H1 (cell line): ENCODE measurements at regions not wholly inside any gene's neighbourhood (a gene's known extent, or its start where the extent isn't known, plus 50 kb on each side); places are given as distances from the start of the nearest gene placed in this dataset.
A peak's percentile ranks its signal among the peaks of the same experiment; 100 is the strongest.

Experiments
- CTCF ChIA-PET: fragments of 300-600 bp; sonication (Branson Sonifier 250); formaldehyde crosslinking; loops from one replicate; lab custom pipeline; 2021; ENCODE audit not compliant: partially characterized antibody; lab: Charles Lee
- POLR2A ChIA-PET: fragments of 300-600 bp; sonication (Branson Sonifier 250); formaldehyde crosslinking; loops from one replicate; lab custom pipeline; 2021; ENCODE audit warnings: inconsistent platforms; ENCODE audit not compliant: partially characterized antibody; lab: Charles Lee
- DNase-seq, 2 experiments: peaks; one replicate each; pipeline versions ENCODE4 v3.0.0 to v3.0.0-alpha.2; 2010 to 2022; ENCODE audit warnings: low spot score in 2 of 2, low read depth in 1 of 2, mixed read lengths in 1 of 2
- FAIRE-seq: peaks from 2 replicates; lab custom pipeline; 2011; peaks lifted over from hg19 to GRCh38; lab: Jason Lieb, UNC
- H2AFZ ChIP-seq: 2 replicates; pipeline ENCODE4 v1.8.1; 2012; ENCODE audit warnings: low read length, inconsistent platforms
- H2AK5ac ChIP-seq: 2 replicates; pipeline ENCODE4 v1.6.1; 2013; ENCODE audit warnings: low read depth, low read length
- H2BK120ac ChIP-seq: replicated peaks from 2 replicates; pipeline ENCODE3; 2013; ENCODE audit warnings: low read depth, low read length, inconsistent platforms
- H2BK12ac ChIP-seq: 2 replicates; pipeline ENCODE4 v1.6.1; 2013; ENCODE audit warnings: low read depth, low read length
- H2BK15ac ChIP-seq: 2 replicates; pipeline ENCODE4 v1.6.1; 2013; ENCODE audit warnings: low read length
- H2BK20ac ChIP-seq: 2 replicates; pipeline ENCODE4 v1.6.1; 2013; ENCODE audit warnings: low read length
- H2BK5ac ChIP-seq: 2 replicates; pipeline ENCODE4 v1.6.1; 2013; ENCODE audit warnings: low read depth, low read length
- H3K14ac ChIP-seq: 2 replicates; pipeline ENCODE4 v1.6.1; 2013; ENCODE audit warnings: inconsistent platforms; ENCODE audit not compliant: insufficient read length
- H3K18ac ChIP-seq: 2 replicates; pipeline ENCODE4 v1.6.1; 2013; ENCODE audit warnings: low read length; ENCODE audit errors: extremely low read depth
- H3K23ac ChIP-seq: 2 replicates; pipeline ENCODE4 v1.6.1; 2013; ENCODE audit warnings: inconsistent platforms; ENCODE audit not compliant: insufficient read length
- H3K23me2 ChIP-seq: 2 replicates; pipeline ENCODE4 v1.6.1; 2013; ENCODE audit warnings: low read depth, low read length
- H3K27ac ChIP-seq: 2 replicates; pipeline ENCODE4 v1.6.1; 2011; ENCODE audit warnings: low read depth, low read length, inconsistent platforms
- H3K27me3 ChIP-seq, 4 experiments: replicated peaks in 1 of 4; 1 replicate in 1 of 4; 2 replicates in 3 of 4; pipeline versions ENCODE4 v1.6.1 to v1.8.1; 2011 to 2013; ENCODE audit warnings: low read length in 3 of 4, mild to moderate bottlenecking in 3 of 4, inconsistent platforms in 2 of 4, mixed read lengths in 2 of 4, moderate library complexity in 1 of 4; ENCODE audit not compliant: control insufficient read depth in 3 of 4, insufficient read depth in 3 of 4; ENCODE audit errors: extremely low read depth in 1 of 4
- H3K36me3 ChIP-seq, 4 experiments: 2 replicates each; pipeline versions ENCODE4 v1.6.1 to v1.8.1; 2011 to 2013; ENCODE audit warnings: mild to moderate bottlenecking in 4 of 4, low read length in 3 of 4, moderate library complexity in 2 of 4, control low read depth in 1 of 4, inconsistent platforms in 1 of 4; ENCODE audit not compliant: insufficient read depth in 4 of 4, control insufficient read depth in 2 of 4
- H3K4ac ChIP-seq: replicated peaks from 2 replicates; pipeline ENCODE3; 2013; ENCODE audit warnings: low read length, low read depth, mixed read lengths, inconsistent platforms; ENCODE audit not compliant: insufficient read length
- H3K4me1 ChIP-seq, 4 experiments: replicated peaks in 1 of 4; 1 replicate in 1 of 4; 2 replicates in 3 of 4; pipeline versions ENCODE4 v1.6.1 to v1.8.1; 2011 to 2013; ENCODE audit warnings: low read length in 3 of 4, inconsistent platforms in 2 of 4, mixed read lengths in 1 of 4; ENCODE audit not compliant: insufficient read depth in 4 of 4, control insufficient read depth in 3 of 4
- H3K4me2 ChIP-seq, 2 experiments: 2 replicates each; pipeline versions ENCODE4 v1.6.1 to v1.8.1; 2011 to 2013; ENCODE audit warnings: low read depth in 2 of 2, low read length in 2 of 2, control low read depth in 1 of 2, inconsistent platforms in 1 of 2, mild to moderate bottlenecking in 1 of 2; ENCODE audit not compliant: insufficient read depth in 1 of 2
- H3K4me3 ChIP-seq, 4 experiments: fragments of 200-600, 300-600 bp in 1 of 4; sonication (generic), shearing (Covaris generic), sonication (Bioruptor Twin) in 1 of 4; 2 replicates each; pipeline versions ENCODE4 v1.5.1 to v1.8.1; 2011 to 2016; ENCODE audit warnings: low read length in 4 of 4, low read depth in 3 of 4, control low read depth in 2 of 4, inconsistent platforms in 2 of 4, mild to moderate bottlenecking in 2 of 4, mixed read lengths in 1 of 4, moderate library complexity in 1 of 4; ENCODE audit not compliant: insufficient read depth in 2 of 4; ENCODE audit errors: extremely low read depth in 1 of 4
- H3K56ac ChIP-seq: replicated peaks from 2 replicates; pipeline ENCODE3; 2013; ENCODE audit warnings: low read depth, mild to moderate bottlenecking, mixed read lengths, low read length, inconsistent platforms; ENCODE audit not compliant: insufficient read length
- H3K79me1 ChIP-seq: 2 replicates; pipeline ENCODE4 v1.6.1; 2013; ENCODE audit warnings: low read depth, low read length, control low read depth
- H3K79me2 ChIP-seq, 2 experiments: 2 replicates each; pipeline versions ENCODE4 v1.6.1 to v1.8.1; 2012 to 2013; ENCODE audit warnings: low read length in 2 of 2, mild to moderate bottlenecking in 2 of 2, inconsistent platforms in 1 of 2; ENCODE audit not compliant: insufficient read depth in 2 of 2, control insufficient read depth in 1 of 2
- H3K9ac ChIP-seq, 4 experiments: replicated peaks in 1 of 4; 1 replicate in 1 of 4; 2 replicates in 3 of 4; pipeline versions ENCODE4 v1.6.1 to v1.8.1; 2011 to 2013; ENCODE audit warnings: low read depth in 3 of 4, low read length in 3 of 4, control low read depth in 2 of 4, mild to moderate bottlenecking in 2 of 4, moderate library complexity in 2 of 4, inconsistent platforms in 1 of 4; ENCODE audit errors: extremely low read depth in 1 of 4
- H3K9me3 ChIP-seq, 2 experiments: 2 replicates each; pipeline versions ENCODE4 v1.6.1 to v1.8.1; 2012 to 2013; ENCODE audit warnings: mild to moderate bottlenecking in 2 of 2, moderate library complexity in 2 of 2, control low read depth in 1 of 2, inconsistent platforms in 1 of 2, low read depth in 1 of 2, low read length in 1 of 2, mixed read lengths in 1 of 2; ENCODE audit not compliant: insufficient read depth in 2 of 2
- H4K20me1 ChIP-seq, 2 experiments: replicated peaks in 1 of 2; 2 replicates each; pipeline versions ENCODE3 to v1.8.1; 2011 to 2013; ENCODE audit warnings: inconsistent platforms in 2 of 2, low read length in 2 of 2, mild to moderate bottlenecking in 1 of 2; ENCODE audit not compliant: insufficient read depth in 2 of 2, control insufficient read depth in 1 of 2
- H4K5ac ChIP-seq: 2 replicates; pipeline ENCODE4 v1.6.1; 2013; ENCODE audit warnings: low read length, low read depth, mixed read lengths, inconsistent platforms; ENCODE audit not compliant: insufficient read length
- H4K8ac ChIP-seq: 2 replicates; pipeline ENCODE4 v1.8.0; 2013; ENCODE audit warnings: mild to moderate bottlenecking, moderate library complexity, low read length, inconsistent platforms; ENCODE audit not compliant: insufficient read depth; ENCODE audit errors: extremely low read depth
- H4K91ac ChIP-seq: replicated peaks from 2 replicates; pipeline ENCODE3; 2013; ENCODE audit warnings: low read length, mixed read lengths, inconsistent platforms; ENCODE audit not compliant: insufficient read length
- ATF3 ChIP-seq: IDR thresholded peaks from 2 replicates; pipeline ENCODE4 v1.6.1; 2011; ENCODE audit warnings: low read depth, mild to moderate bottlenecking, low read length; ENCODE audit not compliant: insufficient read depth
- CTCF ChIP-seq, 3 experiments: IDR thresholded peaks; 1 replicate in 2 of 3; 2 replicates in 1 of 3; pipeline versions ENCODE4 v1.5.1 to v1.6.1; 2011; ENCODE audit warnings: low read length in 3 of 3, mild to moderate bottlenecking in 3 of 3, inconsistent platforms in 2 of 3, low read depth in 1 of 3, moderate library complexity in 1 of 3; ENCODE audit not compliant: insufficient read depth in 1 of 3; ENCODE audit errors: control extremely low read depth in 1 of 3
- RAD21 ChIP-seq, 2 experiments: IDR thresholded peaks in 1 of 2; conservative IDR thresholded peaks in 1 of 2; 2 replicates each; pipeline ENCODE4 v1.6.1; 2011; ENCODE audit warnings: low read depth in 2 of 2, low read length in 2 of 2, improper control_type of control experiment in 1 of 2, inconsistent platforms in 1 of 2, mild to moderate bottlenecking in 1 of 2, moderate library complexity in 1 of 2

- Histone ChIP-seq H3K56ac (no peak overlapping the region), H2BK120ac (no peak overlapping the region), H3K23ac (no peak overlapping the region), H3K4me1 (0 out of 7 replicates have a peak, but pooled peaks cover 0 to 1% (median 0%) of the 10 kb centered on the region in 4 experiments), H2BK20ac (no peak overlapping the region), H3K14ac (no peak overlapping the region), H3K36me3 (no peaks in the 10 kb centered on the region), H3K23me2 (no peaks in the 10 kb centered on the region), H4K8ac (no peak overlapping the region), H2AFZ (no peak overlapping the region), H2BK12ac (no peak overlapping the region), H4K5ac (no peak overlapping the region), H4K20me1 (no peaks in the 10 kb centered on the region), H3K79me2 (no peaks in the 10 kb centered on the region), H3K4me2 (no peak overlapping the region), H3K27me3 (peaks cover 0 to 1% (median 0%) of the 10 kb centered on the region in 4 experiments; a peak in 1 of 7 replicates), H3K27ac (no peak overlapping the region), H3K4ac (no peak overlapping the region), H3K79me1 (no peaks in the 10 kb centered on the region), H3K9ac (no peak overlapping the region), H3K18ac (no peak overlapping the region), H2AK5ac (no peak overlapping the region), H3K4me3 (no peak overlapping the region), H2BK15ac (no peak overlapping the region), H2BK5ac (no peak overlapping the region), H4K91ac (no peak overlapping the region), H3K9me3 (0 out of 4 replicates have a peak, but pooled peaks cover 0 to 3% of the 10 kb centered on the region in 2 experiments)
- ChIA-PET POLR2A (no interaction called here), CTCF (interaction anchor here (0.6 to 2.3 kb wide), 43 partner anchors 10 to 348 kb away, joined by 3 to 12 read pairs (median 3); no protein-coding TSS in a partner anchor)
- DNase-seq = no peak
- peak; percentile 60 for FAIRE-seq
- TF ChIP-seq CTCF (IDR thresholded peaks at IDR 0.05; ENCODE audit: control extremely low read depth in 1 of 3, insufficient read depth in 1 of 3, low read depth in 1 of 3, low read length in 3 of 3) = peak in 2 of 3 experiments; percentile 38 to 50; a peak in 2 of 4 replicates
- peak; percentile 75 to 77 for TF ChIP-seq RAD21 (IDR thresholded peaks at IDR 0.05 in 1 of 2, conservative IDR thresholded peaks at IDR 0.05 in 1 of 2; ENCODE audit: low read depth in 2 of 2, low read length in 2 of 2)
- no peak for TF ChIP-seq ATF3
These were observed 56.0 kb upstream of the DOCK9 start for GRCh38 chr13:99033814-99034213.
